RWPE1 (cell line): ENCODE measurements at regions not wholly inside any gene's neighbourhood (a gene's known extent, or its start where the extent isn't known, plus 50 kb on each side); places are given as distances from the start of the nearest gene placed in this dataset.

Source experiments
- CTCF ChIA-PET: fragments of 350-600 bp; sonication (Branson Sonifier 250); formaldehyde crosslinking; extraction: SDS; loops from one replicate; lab custom pipeline; 2021; lab: Yijun Ruan, JAX
- POLR2A ChIA-PET: fragments of 400-600 bp; formaldehyde crosslinking; extraction: SDS; loops from one replicate; lab custom pipeline; 2020; ENCODE audit warnings: antibody characterized with exemption; ENCODE audit not compliant: low non-redundant PET; lab: Yijun Ruan, JAX
- DNase-seq: peaks from one replicate; pipeline ENCODE4 v3.0.0; 2012; ENCODE audit warnings: low spot score
- H3K27ac ChIP-seq: fragments of 450-650 bp; 2 replicates; pipeline ENCODE4 v1.5.1; 2017
- TF ChIP-seq, protein P1 (sequence below): fragments of 450-650 bp; conservative IDR thresholded peaks from 2 replicates; pipeline ENCODE4 v1.5.1; 2017; ENCODE audit warnings: low read depth, mild to moderate bottlenecking

DNA sequence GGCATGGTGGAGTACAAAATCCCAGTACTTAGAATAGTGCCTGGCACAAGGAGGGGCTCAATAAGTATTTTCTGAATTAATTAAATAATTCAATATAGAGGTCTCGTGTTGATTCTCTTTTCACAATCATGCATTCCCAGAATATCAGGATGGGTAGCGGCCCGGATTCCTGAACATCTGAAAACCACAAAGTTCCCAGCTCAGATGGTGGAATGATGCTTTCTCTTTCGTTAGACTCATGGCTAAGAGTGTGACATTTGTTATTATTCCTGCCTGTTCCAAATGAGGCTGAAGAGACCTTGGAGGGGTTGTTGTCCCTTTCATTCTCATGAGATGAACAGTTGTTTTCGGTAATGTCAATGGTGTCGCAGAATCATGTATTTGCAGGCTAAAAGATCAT, 95.4 kb upstream of the LIFR start:
- H3K27ac ChIP-seq: no peak overlapping the region
- no peak for DNase-seq
- TF ChIP-seq, protein P1, sequence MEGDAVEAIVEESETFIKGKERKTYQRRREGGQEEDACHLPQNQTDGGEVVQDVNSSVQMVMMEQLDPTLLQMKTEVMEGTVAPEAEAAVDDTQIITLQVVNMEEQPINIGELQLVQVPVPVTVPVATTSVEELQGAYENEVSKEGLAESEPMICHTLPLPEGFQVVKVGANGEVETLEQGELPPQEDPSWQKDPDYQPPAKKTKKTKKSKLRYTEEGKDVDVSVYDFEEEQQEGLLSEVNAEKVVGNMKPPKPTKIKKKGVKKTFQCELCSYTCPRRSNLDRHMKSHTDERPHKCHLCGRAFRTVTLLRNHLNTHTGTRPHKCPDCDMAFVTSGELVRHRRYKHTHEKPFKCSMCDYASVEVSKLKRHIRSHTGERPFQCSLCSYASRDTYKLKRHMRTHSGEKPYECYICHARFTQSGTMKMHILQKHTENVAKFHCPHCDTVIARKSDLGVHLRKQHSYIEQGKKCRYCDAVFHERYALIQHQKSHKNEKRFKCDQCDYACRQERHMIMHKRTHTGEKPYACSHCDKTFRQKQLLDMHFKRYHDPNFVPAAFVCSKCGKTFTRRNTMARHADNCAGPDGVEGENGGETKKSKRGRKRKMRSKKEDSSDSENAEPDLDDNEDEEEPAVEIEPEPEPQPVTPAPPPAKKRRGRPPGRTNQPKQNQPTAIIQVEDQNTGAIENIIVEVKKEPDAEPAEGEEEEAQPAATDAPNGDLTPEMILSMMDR: no peak
- CTCF ChIA-PET: interaction anchor here (1.0 kb wide), 1 partner anchor 221 kb away, joined by 4 read pairs; no protein-coding TSS in a partner anchor
- POLR2A ChIA-PET: no interaction called here

DNA sequence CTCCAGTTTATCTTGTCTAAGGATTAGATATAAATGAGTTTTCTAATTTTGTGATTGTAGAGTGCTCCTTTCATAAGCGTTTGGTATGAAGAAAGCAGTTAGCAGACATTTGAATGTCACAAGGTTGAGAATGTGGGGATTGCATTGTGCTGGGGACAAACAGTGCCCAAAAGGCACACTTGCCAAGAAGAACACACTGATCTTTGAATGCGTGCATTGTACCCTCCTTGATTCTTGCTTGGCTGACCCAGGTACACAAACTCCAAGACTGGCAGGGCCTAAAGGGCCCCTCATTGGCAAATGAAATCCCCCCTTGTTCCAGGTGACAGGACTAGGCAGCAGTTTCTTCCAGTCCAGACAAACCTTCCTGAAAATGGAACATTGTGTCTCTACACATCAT, 96.9 kb upstream of the LIFR start:
- ChIA-PET CTCF (no interaction called here), POLR2A (no interaction called here)
- no peak overlapping the region for H3K27ac ChIP-seq
- no peak for DNase-seq
- TF ChIP-seq, protein P1: no peak

DNA sequence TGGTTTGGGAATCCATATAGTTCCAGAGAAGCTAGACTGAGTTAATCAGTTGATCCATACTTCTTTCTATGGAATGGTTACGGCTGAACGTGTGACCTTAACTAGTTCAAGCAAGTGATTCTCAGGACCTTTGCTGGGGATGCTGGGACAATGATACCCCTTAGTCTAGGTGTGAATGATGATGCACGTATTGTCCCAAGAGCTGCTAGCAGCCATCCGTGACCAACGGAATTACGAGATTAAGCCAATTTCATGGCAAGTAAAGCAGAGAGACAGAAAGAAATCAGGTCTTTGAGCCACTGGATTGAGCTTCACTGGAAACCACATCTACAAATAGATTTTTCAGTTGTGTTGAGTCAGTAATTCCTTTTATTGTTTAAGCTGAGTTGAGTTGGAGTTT, 99.2 kb upstream of the LIFR start:
- TF ChIP-seq, protein P1: no peak
- no peak overlapping the region for H3K27ac ChIP-seq
- CTCF ChIA-PET: interaction anchor here (0.6 kb wide), 2 partner anchors 122 to 800 kb away, joined by 4 to 5 read pairs; no protein-coding TSS in a partner anchor
- DNase-seq: no peak
- POLR2A ChIA-PET: no interaction called here

DNA sequence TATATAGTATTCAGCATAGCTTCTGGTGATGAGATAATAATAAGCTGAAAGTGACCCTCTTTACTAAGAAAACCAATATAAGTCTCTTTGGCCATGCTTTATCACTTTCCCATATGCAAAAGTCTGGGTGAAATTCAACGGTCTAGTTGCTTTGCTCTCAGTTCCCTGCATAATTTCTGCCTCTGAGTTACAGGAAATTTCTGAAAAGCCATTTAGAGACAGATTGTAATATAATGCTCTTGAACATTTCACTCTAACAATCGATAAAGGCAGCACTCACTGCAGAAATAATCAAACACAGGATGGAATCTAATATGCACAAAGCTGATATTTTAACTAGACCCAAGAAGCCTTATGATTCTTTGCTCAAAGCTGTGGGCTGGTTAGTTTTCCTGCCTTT, 100.1 kb upstream of the LIFR start:
- ChIA-PET POLR2A (no interaction called here), CTCF (interaction anchor here (0.7 kb wide), 1 partner anchor 90 kb away, joined by 3 read pairs; no protein-coding TSS in a partner anchor)
- TF ChIP-seq, protein P1: no peak
- no peak overlapping the region for H3K27ac ChIP-seq
- no peak for DNase-seq

DNA sequence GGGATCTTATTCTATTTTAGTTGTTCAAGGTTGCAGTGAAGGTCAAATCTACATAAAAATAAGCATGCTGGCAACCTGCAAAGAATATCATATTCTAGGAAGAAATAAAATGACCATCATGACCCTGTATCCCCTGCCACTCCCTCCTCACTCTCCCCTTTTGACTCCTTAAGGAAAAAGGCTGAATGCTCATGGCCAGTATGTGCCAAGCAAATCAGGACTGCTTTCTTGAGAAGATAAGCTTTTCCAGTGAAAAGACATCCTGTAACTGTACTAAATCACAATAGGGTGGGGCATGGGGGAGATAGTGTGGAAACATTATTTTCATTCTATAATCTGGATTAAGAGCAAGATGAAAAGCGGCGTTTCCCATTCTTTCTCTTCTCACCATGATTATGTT, 100.6 kb upstream of the LIFR start:
- CTCF ChIA-PET: interaction anchor here (0.6 kb wide), 1 partner anchor 248 kb away, joined by 3 read pairs; no protein-coding TSS in a partner anchor
- no peak overlapping the region for H3K27ac ChIP-seq
- DNase-seq: no peak
- POLR2A ChIA-PET: no interaction called here
- TF ChIP-seq, protein P1: no peak

GRCh38 chr5:38660194-38660668, 103.8 kb upstream of the LIFR start:
- no peak overlapping the region for H3K27ac ChIP-seq
- TF ChIP-seq, protein P1: no peak
- ChIA-PET POLR2A (interaction anchor here (0.7 kb wide), 1 partner anchor 87 kb away, joined by 3 read pairs; no protein-coding TSS in a partner anchor), CTCF (no interaction called here)
- DNase-seq: peak; percentile 70
